ENCODE measurements at regions not wholly inside any gene's neighbourhood (a gene's known extent, or its start where the extent isn't known, plus 50 kb on each side); places are given as distances from the start of the nearest gene placed in this dataset.

- DNase-seq = no peak
These were observed 282.6 kb upstream of the NDST4 start for GRCh38 chr4:115396034-115396433.

- no peak for DNase-seq
These were observed 263.4 kb upstream of the NDST4 start for GRCh38 chr4:115376866-115377265.

- no peak for DNase-seq
These were observed 261.2 kb upstream of the NDST4 start for GRCh38 chr4:115374621-115375020.

GRCh38 chr4:115370490-115370889, 257.1 kb upstream of the NDST4 start:
- no peak for DNase-seq

GRCh38 chr4:115370012-115370411, 256.6 kb upstream of the NDST4 start:
- DNase-seq = no peak

- DNase-seq = no peak
These were observed 253.0 kb upstream of the NDST4 start for GRCh38 chr4:115366390-115366789.

GRCh38 chr4:115365185-115365584, 251.8 kb upstream of the NDST4 start:
- no peak for DNase-seq

- DNase-seq = no peak
These were observed 248.4 kb upstream of the NDST4 start for GRCh38 chr4:115361781-115362180.

- DNase-seq = no peak
These were observed 247.0 kb upstream of the NDST4 start for GRCh38 chr4:115360431-115360830.

- no peak for DNase-seq
These were observed 244.4 kb upstream of the NDST4 start for GRCh38 chr4:115357776-115358175.

GRCh38 chr4:115356176-115356575, 242.8 kb upstream of the NDST4 start:
- DNase-seq = no peak

- DNase-seq = no peak
These were observed 241.9 kb upstream of the NDST4 start for GRCh38 chr4:115355329-115355728.

GRCh38 chr4:115353370-115353769, 239.9 kb upstream of the NDST4 start:
- DNase-seq = no peak

- DNase-seq = no peak
These were observed 229.8 kb upstream of the NDST4 start for GRCh38 chr4:115343171-115343570.

- no peak for DNase-seq
These were observed 221.5 kb upstream of the NDST4 start for GRCh38 chr4:115334736-115335411.

GRCh38 chr4:115332078-115332477, 218.7 kb upstream of the NDST4 start:
- peak; percentile 14 for DNase-seq

- no peak for DNase-seq
These were observed 217.8 kb upstream of the NDST4 start for GRCh38 chr4:115331241-115331640.

GRCh38 chr4:115325836-115326235, 212.4 kb upstream of the NDST4 start:
- no peak for DNase-seq

GRCh38 chr4:115323106-115323707, 209.8 kb upstream of the NDST4 start:
- DNase-seq = peak; percentile 78

- no peak for DNase-seq
These were observed 201.8 kb upstream of the NDST4 start for GRCh38 chr4:115315182-115315581.

- DNase-seq = no peak
These were observed 197.2 kb upstream of the NDST4 start for GRCh38 chr4:115310641-115311040.

GRCh38 chr4:115294717-115295116, 181.3 kb upstream of the NDST4 start:
- DNase-seq = no peak

- no peak for DNase-seq
These were observed 179.7 kb upstream of the NDST4 start for GRCh38 chr4:115293093-115293462.

- no peak for DNase-seq
These were observed 179.1 kb upstream of the NDST4 start for GRCh38 chr4:115292320-115293092.
